Tibial nerve (tissue), 4 donors: ENCODE measurements at regions not wholly inside any gene's neighbourhood (a gene's known extent, or its start where the extent isn't known, plus 50 kb on each side); places are given as distances from the start of the nearest gene placed in this dataset.
A peak's percentile ranks its signal among the peaks of the same experiment; 100 is the strongest.

ENCODE experiments used
- DNase-seq, 2 donors: peaks; one replicate each; pipeline ENCODE4 v3.0.0-alpha.2; 2019; ENCODE audit warnings: low spot score in 2 of 2
- H3K27ac ChIP-seq, 4 donors: fragments of 200-600 bp; sonication (generic) in 3 of 4; one replicate each; pipeline ENCODE4 v1.5.1; 2017 to 2019; ENCODE audit warnings: mild to moderate bottlenecking in 1 of 4
- H3K27me3 ChIP-seq, 2 donors: fragments of 200-600 bp; sonication (generic) in 1 of 2; one replicate each; pipeline versions ENCODE4 v1.5.1 to v1.6.0; 2017 to 2019
- H3K36me3 ChIP-seq, 3 donors: fragments of 200-600 bp; sonication (generic); one replicate each; pipeline ENCODE4 v1.5.1; 2018 to 2019
- H3K4me1 ChIP-seq, 4 donors: fragments of 200-600 bp; sonication (generic) in 3 of 4; one replicate each; pipeline ENCODE4 v1.5.1; 2017 to 2019
- H3K4me3 ChIP-seq, 4 donors: fragments of 200-600 bp; sonication (generic) in 3 of 4; one replicate each; pipeline ENCODE4 v1.5.1; 2017 to 2019; ENCODE audit warnings: mild to moderate bottlenecking in 1 of 4, moderate library complexity in 1 of 4
- H3K9me3 ChIP-seq, 4 donors: fragments of 200-600 bp; sonication (generic) in 3 of 4; one replicate each; pipeline ENCODE4 v1.5.1; 2017 to 2019
- EP300 ChIP-seq, 2 donors: sonication (generic); formaldehyde crosslinking; IDR thresholded peaks; one replicate each; pipeline ENCODE4 v1.6.1; 2017; ENCODE audit warnings: antibody characterized with exemption in 2 of 2, mild to moderate bottlenecking in 1 of 2
- POLR2A ChIP-seq, 2 donors: fragments of 450-650 bp; IDR thresholded peaks; one replicate each; pipeline ENCODE4 v1.6.1; 2017; ENCODE audit warnings: antibody characterized with exemption in 2 of 2, mild to moderate bottlenecking in 2 of 2, moderate library complexity in 2 of 2
- WGBS, 2 donors: methylation state at CpG; one replicate each; pipeline ENCODE4 v1.1.5; 2018; 5-methylcytosine and 5-hydroxymethylcytosine counted together
- TF ChIP-seq, protein P1 (sequence below), 5 experiments: fragments of 200-600 bp in 3 of 5; fragments of 450-650 bp in 2 of 5; sonication (generic) in 3 of 5; IDR thresholded peaks; one replicate each; pipeline ENCODE4 v1.5.1; 2016 to 2019; ENCODE audit warnings: antibody characterized with exemption in 5 of 5, mild to moderate bottlenecking in 3 of 5, moderate library complexity in 2 of 5

DNA sequence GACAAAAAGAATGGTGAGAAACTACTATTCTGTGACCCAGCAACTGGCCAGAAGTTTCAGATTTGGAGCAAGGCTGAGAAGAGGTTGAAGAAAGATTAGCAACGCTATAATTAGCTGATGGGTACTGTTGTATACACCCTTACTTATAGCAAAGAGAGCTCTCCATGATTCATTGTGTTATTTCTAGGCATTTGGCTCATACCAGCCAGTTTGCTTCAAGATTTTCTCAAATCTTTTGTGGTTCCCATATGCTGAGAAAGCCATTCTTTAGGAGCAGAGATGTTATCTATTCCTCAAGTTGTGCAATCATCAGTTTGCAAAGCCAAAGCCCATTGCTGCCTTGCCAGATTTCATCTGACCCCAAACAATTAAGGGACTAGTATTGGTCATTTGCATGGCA is 179.4 kb downstream of the ETS1 start:
- no peak overlapping the region for H3K4me3 ChIP-seq
- no peak overlapping the region for H3K27ac ChIP-seq
- no peaks in the 10 kb centered on the region for H3K36me3 ChIP-seq
- no peaks in the 10 kb centered on the region for H3K27me3 ChIP-seq
- no peak for DNase-seq
- peaks cover 0 to 36% (median 7%) of the 10 kb centered on the region in 4 donors for H3K4me1 ChIP-seq
- 77 to 86% methylated on average over 1 of the region's 1 CpG for WGBS, 2 donors
- H3K9me3 ChIP-seq = no peaks in the 10 kb centered on the region
- TF ChIP-seq POLR2A (IDR thresholded peaks at IDR 0.05) (no peak), EP300 (IDR thresholded peaks at IDR 0.05) (peak in 1 of 2 donors; percentile 15)
- TF ChIP-seq, protein P1, sequence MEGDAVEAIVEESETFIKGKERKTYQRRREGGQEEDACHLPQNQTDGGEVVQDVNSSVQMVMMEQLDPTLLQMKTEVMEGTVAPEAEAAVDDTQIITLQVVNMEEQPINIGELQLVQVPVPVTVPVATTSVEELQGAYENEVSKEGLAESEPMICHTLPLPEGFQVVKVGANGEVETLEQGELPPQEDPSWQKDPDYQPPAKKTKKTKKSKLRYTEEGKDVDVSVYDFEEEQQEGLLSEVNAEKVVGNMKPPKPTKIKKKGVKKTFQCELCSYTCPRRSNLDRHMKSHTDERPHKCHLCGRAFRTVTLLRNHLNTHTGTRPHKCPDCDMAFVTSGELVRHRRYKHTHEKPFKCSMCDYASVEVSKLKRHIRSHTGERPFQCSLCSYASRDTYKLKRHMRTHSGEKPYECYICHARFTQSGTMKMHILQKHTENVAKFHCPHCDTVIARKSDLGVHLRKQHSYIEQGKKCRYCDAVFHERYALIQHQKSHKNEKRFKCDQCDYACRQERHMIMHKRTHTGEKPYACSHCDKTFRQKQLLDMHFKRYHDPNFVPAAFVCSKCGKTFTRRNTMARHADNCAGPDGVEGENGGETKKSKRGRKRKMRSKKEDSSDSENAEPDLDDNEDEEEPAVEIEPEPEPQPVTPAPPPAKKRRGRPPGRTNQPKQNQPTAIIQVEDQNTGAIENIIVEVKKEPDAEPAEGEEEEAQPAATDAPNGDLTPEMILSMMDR (IDR thresholded peaks at IDR 0.05) = no peak

DNA sequence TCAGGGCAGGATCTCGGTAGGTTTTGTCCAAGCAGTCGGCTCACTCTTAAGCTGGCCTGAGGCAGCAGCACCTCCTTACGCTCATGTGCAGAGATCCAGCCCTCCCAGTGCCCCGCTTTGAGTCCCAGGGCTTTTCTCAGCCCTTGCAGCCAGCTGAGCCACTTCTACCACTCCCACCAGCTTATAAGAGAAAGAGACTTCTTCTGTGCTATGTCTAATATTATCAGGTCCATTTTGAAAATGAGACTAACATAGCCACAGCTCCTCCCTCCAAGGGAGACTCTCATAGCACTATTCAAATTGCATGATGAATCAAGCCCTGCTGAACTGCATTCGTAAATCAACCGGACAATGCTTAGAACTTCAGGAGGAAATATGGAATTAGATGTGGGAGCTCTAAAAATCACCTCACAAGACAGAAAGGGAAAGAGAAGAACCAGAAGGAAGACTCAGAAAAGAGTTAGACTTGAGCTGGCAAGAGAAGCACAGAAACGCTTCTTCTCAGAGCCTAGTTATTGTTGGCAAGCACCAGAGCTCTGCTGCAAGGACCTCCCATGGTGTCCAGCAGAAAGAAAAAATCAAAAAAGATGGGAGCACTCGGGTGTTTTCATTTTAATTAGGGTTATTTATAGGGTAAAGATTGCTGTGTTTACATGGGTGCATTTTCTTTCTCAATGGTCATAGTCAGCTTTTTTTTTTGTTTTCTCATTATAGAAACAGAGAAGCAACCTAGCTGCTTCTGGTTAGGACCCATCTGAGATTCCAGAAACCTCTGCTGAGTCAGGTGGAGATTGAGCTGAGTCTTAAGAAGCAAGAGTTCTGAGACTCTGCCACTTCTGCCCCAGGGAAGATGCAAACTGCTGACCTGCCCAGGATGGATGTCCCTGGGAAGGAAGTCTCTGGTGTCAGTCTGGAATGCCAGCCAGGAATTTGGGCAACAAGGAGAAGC is 181.4 kb downstream of the ETS1 start:
- H3K27me3 ChIP-seq = no peaks in the 10 kb centered on the region
- no peak for DNase-seq
- peaks cover 0 to 36% (median 7%) of the 10 kb centered on the region in 4 donors for H3K4me1 ChIP-seq
- 33 to 49% methylated on average over 8 of the region's 8 CpGs for WGBS, 2 donors
- no peaks in the 10 kb centered on the region for H3K9me3 ChIP-seq
- H3K36me3 ChIP-seq = no peaks in the 10 kb centered on the region
- H3K4me3 ChIP-seq = no peak overlapping the region
- TF ChIP-seq EP300 (IDR thresholded peaks at IDR 0.05) = no peak
- no peak for TF ChIP-seq POLR2A (IDR thresholded peaks at IDR 0.05)
- TF ChIP-seq, protein P1 (IDR thresholded peaks at IDR 0.05) = no peak
- no peak overlapping the region for H3K27ac ChIP-seq

DNA sequence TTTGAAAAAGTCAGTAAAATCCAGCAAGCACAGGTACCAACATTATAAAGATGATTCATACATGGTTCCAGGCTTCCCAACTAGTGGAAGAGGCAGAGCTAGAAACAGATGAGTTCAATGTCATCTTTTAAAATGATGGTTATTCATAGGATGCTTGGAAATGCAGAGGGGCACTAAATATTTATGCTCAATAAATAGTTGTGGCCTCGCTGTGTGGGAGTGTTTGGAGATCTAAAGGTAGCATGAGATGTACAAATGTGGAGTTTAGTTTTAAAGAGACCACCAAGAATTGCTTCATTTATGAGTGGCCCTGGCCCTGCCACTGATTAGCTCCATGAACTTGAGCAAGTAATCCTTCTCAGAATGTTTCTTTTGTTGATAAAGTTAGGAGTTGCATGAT is 182.2 kb downstream of the ETS1 start:
- Histone ChIP-seq H3K4me3 (no peak overlapping the region), H3K9me3 (no peaks in the 10 kb centered on the region), H3K27me3 (no peaks in the 10 kb centered on the region), H3K36me3 (no peaks in the 10 kb centered on the region), H3K4me1 (peaks cover 0 to 36% (median 7%) of the 10 kb centered on the region in 4 donors), H3K27ac (no peak overlapping the region)
- TF ChIP-seq POLR2A (IDR thresholded peaks at IDR 0.05) (no peak), EP300 (IDR thresholded peaks at IDR 0.05) (no peak)
- TF ChIP-seq, protein P1 (IDR thresholded peaks at IDR 0.05) = no peak
- WGBS, 2 donors = 93 to 100% methylated on average over 1 of the region's 1 CpG
- DNase-seq = no peak

DNA sequence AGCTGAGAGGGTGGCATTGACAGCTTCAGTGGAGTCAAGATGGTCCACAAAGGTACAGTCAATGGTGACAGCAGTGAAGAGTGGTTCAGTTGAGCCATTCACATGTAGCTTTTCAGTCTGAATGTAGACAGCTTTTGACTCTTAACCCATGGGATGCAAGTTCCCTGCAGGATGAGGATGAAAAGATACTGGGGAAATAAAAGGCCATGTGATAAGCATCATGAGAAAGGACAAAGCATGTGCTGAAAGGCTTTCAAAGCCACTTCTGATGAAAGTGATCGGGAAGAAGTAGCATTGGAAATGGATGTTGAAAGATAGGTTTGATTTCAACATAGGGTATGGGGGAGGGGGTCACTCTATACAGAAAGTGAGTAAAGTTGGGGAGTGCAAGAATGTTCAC is 182.9 kb downstream of the ETS1 start:
- TF ChIP-seq, protein P1 (IDR thresholded peaks at IDR 0.05) = no peak
- TF ChIP-seq EP300 (IDR thresholded peaks at IDR 0.05) (no peak), POLR2A (IDR thresholded peaks at IDR 0.05) (no peak)
- 91 to 97% methylated on average over 1 of the region's 1 CpG for WGBS, 2 donors
- H3K36me3 ChIP-seq = no peaks in the 10 kb centered on the region
- peaks cover 0 to 35% (median 7%) of the 10 kb centered on the region in 4 donors for H3K4me1 ChIP-seq
- no peak overlapping the region for H3K4me3 ChIP-seq
- no peak overlapping the region for H3K27ac ChIP-seq
- no peak for DNase-seq
- no peaks in the 10 kb centered on the region for H3K27me3 ChIP-seq
- H3K9me3 ChIP-seq = no peaks in the 10 kb centered on the region
